ENCODE measurements at regions not wholly inside any gene's neighbourhood (a gene's known extent, or its start where the extent isn't known, plus 50 kb on each side); places are given as distances from the start of the nearest gene placed in this dataset.

DNA sequence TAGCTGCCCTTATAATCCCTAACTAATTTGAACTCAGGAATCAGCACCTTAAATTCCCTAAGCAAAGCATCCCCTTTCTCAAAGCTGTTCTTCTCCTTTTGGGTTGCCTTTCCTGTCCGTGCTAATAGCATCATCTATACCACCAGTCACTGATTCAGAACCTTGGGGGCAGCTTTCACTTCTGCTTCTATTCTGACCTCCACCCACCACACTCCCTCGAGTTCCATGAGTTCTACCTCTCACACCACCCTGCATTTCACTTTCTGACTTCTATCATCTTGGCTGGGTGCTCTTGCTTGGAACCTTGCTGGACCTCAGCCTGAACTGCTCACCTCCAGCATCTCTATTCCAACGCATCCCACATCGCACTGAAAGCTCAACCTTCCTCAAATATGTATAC, 55.4 kb upstream of the KCNMB2 start:
- Mint-ChIP-seq H3K36me3 (no peaks in the 10 kb centered on the region), H3K27ac (no peak overlapping the region), H3K4me1 (peaks cover 12% of the 10 kb centered on the region), H3K4me3 (no peak overlapping the region), H3K9me3 (no peaks in the 10 kb centered on the region), H3K27me3 (ENCODE audit: low read depth) (no peaks in the 10 kb centered on the region)
- POLR2A ChIA-PET = interaction anchor here (0.5 kb wide), 1 partner anchor 774 kb away, joined by 3 read pairs; no protein-coding TSS in a partner anchor
- TF ChIP-seq, protein P1, sequence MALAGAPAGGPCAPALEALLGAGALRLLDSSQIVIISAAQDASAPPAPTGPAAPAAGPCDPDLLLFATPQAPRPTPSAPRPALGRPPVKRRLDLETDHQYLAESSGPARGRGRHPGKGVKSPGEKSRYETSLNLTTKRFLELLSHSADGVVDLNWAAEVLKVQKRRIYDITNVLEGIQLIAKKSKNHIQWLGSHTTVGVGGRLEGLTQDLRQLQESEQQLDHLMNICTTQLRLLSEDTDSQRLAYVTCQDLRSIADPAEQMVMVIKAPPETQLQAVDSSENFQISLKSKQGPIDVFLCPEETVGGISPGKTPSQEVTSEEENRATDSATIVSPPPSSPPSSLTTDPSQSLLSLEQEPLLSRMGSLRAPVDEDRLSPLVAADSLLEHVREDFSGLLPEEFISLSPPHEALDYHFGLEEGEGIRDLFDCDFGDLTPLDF (CRISPR knock-in tag; IDR thresholded peaks at IDR 0.05) = no peak
- no peak for TF ChIP-seq ATF1 (CRISPR knock-in tag; IDR thresholded peaks at IDR 0.05)
- TF ChIP-seq ZNF396 (CRISPR knock-in tag; IDR thresholded peaks at IDR 0.05; ENCODE audit: borderline replicate concordance) = no peak
- TF ChIP-seq SMAD4 (CRISPR knock-in tag; IDR thresholded peaks at IDR 0.05) = no peak
- TF ChIP-seq PRRX2 (CRISPR knock-in tag; IDR thresholded peaks at IDR 0.05) = no peak
- TF ChIP-seq, protein P2, sequence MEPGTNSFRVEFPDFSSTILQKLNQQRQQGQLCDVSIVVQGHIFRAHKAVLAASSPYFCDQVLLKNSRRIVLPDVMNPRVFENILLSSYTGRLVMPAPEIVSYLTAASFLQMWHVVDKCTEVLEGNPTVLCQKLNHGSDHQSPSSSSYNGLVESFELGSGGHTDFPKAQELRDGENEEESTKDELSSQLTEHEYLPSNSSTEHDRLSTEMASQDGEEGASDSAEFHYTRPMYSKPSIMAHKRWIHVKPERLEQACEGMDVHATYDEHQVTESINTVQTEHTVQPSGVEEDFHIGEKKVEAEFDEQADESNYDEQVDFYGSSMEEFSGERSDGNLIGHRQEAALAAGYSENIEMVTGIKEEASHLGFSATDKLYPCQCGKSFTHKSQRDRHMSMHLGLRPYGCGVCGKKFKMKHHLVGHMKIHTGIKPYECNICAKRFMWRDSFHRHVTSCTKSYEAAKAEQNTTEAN (CRISPR knock-in tag; IDR thresholded peaks at IDR 0.05) = no peak
- TF ChIP-seq ZNF121 (CRISPR knock-in tag; IDR thresholded peaks at IDR 0.05) = no peak
- TF ChIP-seq, protein P3, sequence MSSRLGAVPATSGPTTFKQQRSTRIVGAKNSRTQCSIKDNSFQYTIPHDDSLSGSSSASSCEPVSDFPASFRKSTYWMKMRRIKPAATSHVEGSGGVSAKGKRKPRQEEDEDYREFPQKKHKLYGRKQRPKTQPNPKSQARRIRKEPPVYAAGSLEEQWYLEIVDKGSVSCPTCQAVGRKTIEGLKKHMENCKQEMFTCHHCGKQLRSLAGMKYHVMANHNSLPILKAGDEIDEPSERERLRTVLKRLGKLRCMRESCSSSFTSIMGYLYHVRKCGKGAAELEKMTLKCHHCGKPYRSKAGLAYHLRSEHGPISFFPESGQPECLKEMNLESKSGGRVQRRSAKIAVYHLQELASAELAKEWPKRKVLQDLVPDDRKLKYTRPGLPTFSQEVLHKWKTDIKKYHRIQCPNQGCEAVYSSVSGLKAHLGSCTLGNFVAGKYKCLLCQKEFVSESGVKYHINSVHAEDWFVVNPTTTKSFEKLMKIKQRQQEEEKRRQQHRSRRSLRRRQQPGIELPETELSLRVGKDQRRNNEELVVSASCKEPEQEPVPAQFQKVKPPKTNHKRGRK (CRISPR knock-in tag; IDR thresholded peaks at IDR 0.05; ENCODE audit: borderline replicate concordance) = no peak
- TF ChIP-seq NFYB (CRISPR knock-in tag; conservative IDR thresholded peaks at IDR 0.05; ENCODE audit: low read depth) = no peak
- TF ChIP-seq, protein P4, sequence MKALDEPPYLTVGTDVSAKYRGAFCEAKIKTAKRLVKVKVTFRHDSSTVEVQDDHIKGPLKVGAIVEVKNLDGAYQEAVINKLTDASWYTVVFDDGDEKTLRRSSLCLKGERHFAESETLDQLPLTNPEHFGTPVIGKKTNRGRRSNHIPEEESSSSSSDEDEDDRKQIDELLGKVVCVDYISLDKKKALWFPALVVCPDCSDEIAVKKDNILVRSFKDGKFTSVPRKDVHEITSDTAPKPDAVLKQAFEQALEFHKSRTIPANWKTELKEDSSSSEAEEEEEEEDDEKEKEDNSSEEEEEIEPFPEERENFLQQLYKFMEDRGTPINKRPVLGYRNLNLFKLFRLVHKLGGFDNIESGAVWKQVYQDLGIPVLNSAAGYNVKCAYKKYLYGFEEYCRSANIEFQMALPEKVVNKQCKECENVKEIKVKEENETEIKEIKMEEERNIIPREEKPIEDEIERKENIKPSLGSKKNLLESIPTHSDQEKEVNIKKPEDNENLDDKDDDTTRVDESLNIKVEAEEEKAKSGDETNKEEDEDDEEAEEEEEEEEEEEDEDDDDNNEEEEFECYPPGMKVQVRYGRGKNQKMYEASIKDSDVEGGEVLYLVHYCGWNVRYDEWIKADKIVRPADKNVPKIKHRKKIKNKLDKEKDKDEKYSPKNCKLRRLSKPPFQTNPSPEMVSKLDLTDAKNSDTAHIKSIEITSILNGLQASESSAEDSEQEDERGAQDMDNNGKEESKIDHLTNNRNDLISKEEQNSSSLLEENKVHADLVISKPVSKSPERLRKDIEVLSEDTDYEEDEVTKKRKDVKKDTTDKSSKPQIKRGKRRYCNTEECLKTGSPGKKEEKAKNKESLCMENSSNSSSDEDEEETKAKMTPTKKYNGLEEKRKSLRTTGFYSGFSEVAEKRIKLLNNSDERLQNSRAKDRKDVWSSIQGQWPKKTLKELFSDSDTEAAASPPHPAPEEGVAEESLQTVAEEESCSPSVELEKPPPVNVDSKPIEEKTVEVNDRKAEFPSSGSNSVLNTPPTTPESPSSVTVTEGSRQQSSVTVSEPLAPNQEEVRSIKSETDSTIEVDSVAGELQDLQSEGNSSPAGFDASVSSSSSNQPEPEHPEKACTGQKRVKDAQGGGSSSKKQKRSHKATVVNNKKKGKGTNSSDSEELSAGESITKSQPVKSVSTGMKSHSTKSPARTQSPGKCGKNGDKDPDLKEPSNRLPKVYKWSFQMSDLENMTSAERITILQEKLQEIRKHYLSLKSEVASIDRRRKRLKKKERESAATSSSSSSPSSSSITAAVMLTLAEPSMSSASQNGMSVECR (CRISPR knock-in tag; IDR thresholded peaks at IDR 0.05; ENCODE audit: borderline replicate concordance) = no peak
- no peak for DNase-seq (ENCODE audit: low spot score)
- no peak for ATAC-seq
- CTCF ChIA-PET = no interaction called here

DNA sequence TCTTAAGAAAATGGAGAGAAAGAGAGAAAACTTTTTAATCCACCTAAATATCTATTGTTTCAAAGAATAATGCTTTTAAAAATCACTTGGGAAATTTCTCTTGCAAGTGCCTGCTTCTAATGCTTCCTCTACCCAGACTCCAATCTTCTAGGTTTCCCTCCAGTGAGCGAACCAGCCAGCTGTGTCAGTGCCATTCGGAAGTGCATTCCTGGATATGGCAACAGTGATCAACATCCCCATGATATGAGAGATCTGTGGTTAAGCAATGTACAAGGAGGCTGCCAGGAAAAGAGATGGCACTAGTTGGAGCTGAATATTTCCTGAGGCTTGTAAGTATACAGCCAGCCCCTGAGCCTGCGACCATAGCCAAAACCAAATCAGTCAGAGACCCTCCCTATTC, 53.3 kb upstream of the KCNMB2 start:
- ATAC-seq (no peak), DNase-seq (ENCODE audit: low spot score) (no peak)
- Mint-ChIP-seq H3K27ac (no peak overlapping the region), H3K9me3 (no peaks in the 10 kb centered on the region), H3K27me3 (ENCODE audit: low read depth) (no peaks in the 10 kb centered on the region), H3K4me1 (peaks cover 31% of the 10 kb centered on the region), H3K36me3 (no peaks in the 10 kb centered on the region), H3K4me3 (no peak overlapping the region)
- TF ChIP-seq, protein P5, sequence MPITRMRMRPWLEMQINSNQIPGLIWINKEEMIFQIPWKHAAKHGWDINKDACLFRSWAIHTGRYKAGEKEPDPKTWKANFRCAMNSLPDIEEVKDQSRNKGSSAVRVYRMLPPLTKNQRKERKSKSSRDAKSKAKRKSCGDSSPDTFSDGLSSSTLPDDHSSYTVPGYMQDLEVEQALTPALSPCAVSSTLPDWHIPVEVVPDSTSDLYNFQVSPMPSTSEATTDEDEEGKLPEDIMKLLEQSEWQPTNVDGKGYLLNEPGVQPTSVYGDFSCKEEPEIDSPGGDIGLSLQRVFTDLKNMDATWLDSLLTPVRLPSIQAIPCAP (CRISPR knock-in tag; IDR thresholded peaks at IDR 0.05) = no peak
- TF ChIP-seq ELF4 (CRISPR knock-in tag; IDR thresholded peaks at IDR 0.05; ENCODE audit: low read depth) (no peak), FOXP1 (CRISPR knock-in tag; IDR thresholded peaks at IDR 0.05; ENCODE audit: borderline replicate concordance) (no peak), EMX1 (CRISPR knock-in tag; IDR thresholded peaks at IDR 0.05) (no peak), ZNF219 (CRISPR knock-in tag; IDR thresholded peaks at IDR 0.05; ENCODE audit: borderline replicate concordance) (no peak), NFYB (CRISPR knock-in tag; conservative IDR thresholded peaks at IDR 0.05; ENCODE audit: low read depth) (no peak)
- TF ChIP-seq, protein P1 (CRISPR knock-in tag; IDR thresholded peaks at IDR 0.05) = no peak
- TF ChIP-seq, protein P3 (CRISPR knock-in tag; IDR thresholded peaks at IDR 0.05; ENCODE audit: borderline replicate concordance) = no peak
- ChIA-PET POLR2A (no interaction called here), CTCF (no interaction called here)
